K562 (cell line): ENCODE measurements at regions not wholly inside any gene's neighbourhood (a gene's known extent, or its start where the extent isn't known, plus 50 kb on each side); places are given as distances from the start of the nearest gene placed in this dataset.

Source experiments
- ATAC-seq: fragments of 200-7000 bp; cut with Tn5 transposase; 3 replicates; pipeline ENCODE4 v1.9.1; 2020; ENCODE audit warnings: moderate library complexity
- BruUV-seq: library from RNA; stranded (reverse); fragments of 400-500 nt; replicated peaks from 2 replicates; lab custom pipeline; 2021; lab: Mats Ljungman, UMichigan
- CTCF ChIA-PET: fragments of 300-600 bp; formaldehyde crosslinking; extraction: SDS; loops from one replicate; lab custom pipeline; 2021; ENCODE audit warnings: low intra/inter-chr PET ratio; lab: Yijun Ruan, JAX
- POLR2A ChIA-PET: fragments of 300-600, 350-650 bp; sonication (Branson Sonifier 250); formaldehyde crosslinking; extraction: SDS; loops from one replicate; lab custom pipeline; 2021; ENCODE audit warnings: antibody characterized with exemption, inconsistent platforms; lab: Yijun Ruan, JAX
- DNase-seq, 4 experiments: peaks; one replicate each; pipeline versions ENCODE4 v3.0.0 to v3.0.0-alpha.2; 2011 to 2018; ENCODE audit warnings: low spot score in 3 of 4, mixed read lengths in 3 of 4; ENCODE audit errors: extremely low read depth in 1 of 4
- FAIRE-seq: peaks from 2 replicates; lab custom pipeline; 2011; peaks lifted over from hg19 to GRCh38; lab: Jason Lieb, UNC
- H2AFZ ChIP-seq: 2 replicates; pipeline ENCODE4 v1.6.0; 2011; ENCODE audit warnings: low read depth, low read length, control low read depth, inconsistent platforms
- H3K27ac ChIP-seq: fragments of 200-600 bp; 3 replicates; pipeline ENCODE4 v1.8.0; 2011; ENCODE audit warnings: low read depth, mild to moderate bottlenecking, control low read depth, inconsistent platforms, low read length, moderate library complexity, mixed read lengths; ENCODE audit errors: extremely low read depth
- H3K27me3 ChIP-seq, 2 experiments: fragments of 300-600 bp in 1 of 2; 2 replicates in 1 of 2; 3 replicates in 1 of 2; pipeline versions ENCODE4 v1.6.0 to v1.8.0; 2011; ENCODE audit warnings: inconsistent platforms in 2 of 2, low read length in 2 of 2, mild to moderate bottlenecking in 1 of 2, mixed read lengths in 1 of 2, moderate library complexity in 1 of 2; ENCODE audit not compliant: control insufficient read depth in 2 of 2, insufficient read depth in 2 of 2
- H3K36me3 ChIP-seq: fragments of 300-600 bp; 3 replicates; pipeline ENCODE4 v1.8.0; 2011; ENCODE audit warnings: mild to moderate bottlenecking, low read length, inconsistent platforms; ENCODE audit not compliant: control insufficient read depth, insufficient read depth
- H3K4me1 ChIP-seq, 2 experiments: fragments of 200-600 bp in 1 of 2; replicated peaks in 1 of 2; 2 replicates in 1 of 2; 3 replicates in 1 of 2; pipeline versions ENCODE4 v1.5.1 to v1.8.0; 2011; ENCODE audit warnings: inconsistent platforms in 2 of 2, low read length in 2 of 2, mild to moderate bottlenecking in 1 of 2, mixed read lengths in 1 of 2, moderate library complexity in 1 of 2; ENCODE audit not compliant: control insufficient read depth in 2 of 2, insufficient read depth in 2 of 2
- H3K4me2 ChIP-seq: 2 replicates; pipeline ENCODE4 v1.6.1; 2011; ENCODE audit warnings: low read length, control low read depth, inconsistent platforms, mixed read lengths; ENCODE audit not compliant: insufficient read depth
- H3K4me3 ChIP-seq: fragments of 200-600 bp; sonication (generic), shearing (Covaris generic); 2 replicates; pipeline ENCODE4 v1.5.1; 2016; ENCODE audit warnings: control low read depth, inconsistent platforms
- H3K79me2 ChIP-seq: fragments of 200-600 bp; 3 replicates; pipeline ENCODE4 v1.8.0; 2011; ENCODE audit warnings: low read length, inconsistent platforms; ENCODE audit not compliant: control insufficient read depth, insufficient read depth
- H3K9ac ChIP-seq, 2 experiments: 2 replicates each; pipeline versions ENCODE4 v1.6.0 to v1.6.1; 2011; ENCODE audit warnings: low read depth in 2 of 2, low read length in 2 of 2, control low read depth in 1 of 2, inconsistent platforms in 1 of 2, mild to moderate bottlenecking in 1 of 2, mixed read lengths in 1 of 2; ENCODE audit not compliant: insufficient read depth in 1 of 2
- H3K9me1 ChIP-seq: one replicate; pipeline ENCODE4 v1.6.0; 2011; ENCODE audit warnings: inconsistent platforms, mild to moderate bottlenecking, low read length, moderate library complexity; ENCODE audit not compliant: control insufficient read depth, insufficient read depth
- H3K9me3 ChIP-seq: replicated peaks from 2 replicates; pipeline ENCODE4 v1.5.1; 2011; ENCODE audit warnings: low read depth, low read length, inconsistent platforms; ENCODE audit not compliant: control insufficient read depth, insufficient read depth
- H4K20me1 ChIP-seq: replicated peaks from 2 replicates; pipeline ENCODE4 v1.6.1; 2011; ENCODE audit warnings: low read length, inconsistent platforms, mixed read lengths; ENCODE audit not compliant: control insufficient read depth, insufficient read depth
- CBFA2T3 ChIP-seq: fragments of 450-650 bp; IDR thresholded peaks from 2 replicates; pipeline ENCODE4 v1.6.1; 2017
- FOXA3 ChIP-seq, 2 experiments: fragments of 450-650 bp in 1 of 2; sonication (generic) in 1 of 2; formaldehyde crosslinking; IDR thresholded peaks in 1 of 2; conservative IDR thresholded peaks in 1 of 2; 2 replicates each; pipeline versions ENCODE4 v1.4.0 to v1.8.0; 2020 to 2022; ENCODE audit warnings: mild to moderate bottlenecking in 2 of 2, missing genetic modification reagents in 1 of 2
- FOXP1 ChIP-seq: sonication (generic); formaldehyde crosslinking; IDR thresholded peaks from 2 replicates; pipeline ENCODE4 v1.8.0; 2022; ENCODE audit warnings: mild to moderate bottlenecking, missing genetic modification reagents
- KAT8 ChIP-seq: fragments of 450-650 bp; IDR thresholded peaks from 2 replicates; pipeline ENCODE4 v1.6.1; 2016; ENCODE audit warnings: low read depth, mild to moderate bottlenecking
- KDM4B ChIP-seq, 2 experiments: fragments of 450-650 bp in 1 of 2; sonication (generic) in 1 of 2; IDR thresholded peaks; 2 replicates each; pipeline ENCODE4 v1.6.1; 2016 to 2017; ENCODE audit warnings: borderline replicate concordance in 2 of 2, antibody characterized with exemption in 1 of 2, low read depth in 1 of 2, mild to moderate bottlenecking in 1 of 2
- KLF13 ChIP-seq: fragments of 450-650 bp; IDR thresholded peaks from 2 replicates; pipeline ENCODE4 v1.6.1; 2016; ENCODE audit warnings: missing genetic modification characterization, low read depth, mild to moderate bottlenecking, missing compliant biosample characterization, moderate library complexity, borderline replicate concordance
- MAFG ChIP-seq: fragments of 450-650 bp; conservative IDR thresholded peaks from 2 replicates; pipeline ENCODE4 v1.6.1; 2016; ENCODE audit warnings: missing genetic modification characterization, missing compliant biosample characterization
- POLR2G ChIP-seq: fragments of 200-400 bp; formaldehyde crosslinking; IDR thresholded peaks from 2 replicates; pipeline ENCODE4 v1.6.1; 2017; ENCODE audit warnings: low read depth, mild to moderate bottlenecking, antibody characterized with exemption, low read length, moderate library complexity
- RBBP5 ChIP-seq: fragments of 200-600 bp; sonication (generic); IDR thresholded peaks from 2 replicates; pipeline ENCODE4 v1.6.1; 2012; ENCODE audit warnings: borderline replicate concordance, mild to moderate bottlenecking, low read length, control low read depth, inconsistent platforms; ENCODE audit not compliant: insufficient read depth, poor library complexity, severe bottlenecking
- SMAD3 ChIP-seq: fragments of 450-650 bp; formaldehyde crosslinking; conservative IDR thresholded peaks from 2 replicates; pipeline ENCODE4 v1.4.0; 2020; ENCODE audit warnings: mild to moderate bottlenecking
- SMARCB1 ChIP-seq: IDR thresholded peaks from 2 replicates; pipeline ENCODE4 v1.6.1; 2011; ENCODE audit warnings: improper control_type of control experiment, low read depth; ENCODE audit not compliant: insufficient read length
- STAG1 ChIP-seq: sonication (generic); formaldehyde crosslinking; IDR thresholded peaks from 2 replicates; pipeline ENCODE4 v1.5.0; 2020; ENCODE audit warnings: missing genetic modification reagents, borderline replicate concordance
- XRCC3 ChIP-seq: fragments of 450-650 bp; IDR thresholded peaks from 2 replicates; pipeline ENCODE4 v1.6.1; 2017; ENCODE audit warnings: mild to moderate bottlenecking, moderate library complexity
- ZNF12 ChIP-seq: sonication (generic); formaldehyde crosslinking; IDR thresholded peaks from 2 replicates; pipeline ENCODE4 v1.4.0; 2020; ENCODE audit warnings: mild to moderate bottlenecking, missing genetic modification reagents
- ZNF57 ChIP-seq: fragments of 450-650 bp; formaldehyde crosslinking; IDR thresholded peaks from 2 replicates; pipeline ENCODE4 v1.4.0; 2020; ENCODE audit warnings: mild to moderate bottlenecking, moderate library complexity
- ZNF586 ChIP-seq: fragments of 450-650 bp; formaldehyde crosslinking; conservative IDR thresholded peaks from 2 replicates; pipeline ENCODE4 v1.4.0; 2020; ENCODE audit warnings: mild to moderate bottlenecking, moderate library complexity
- WGBS: fragments of 100-300 bp; shearing (Covaris generic); methylation state at CpG from one replicate; pipeline ENCODE4 v1.1.6; 2016; ENCODE audit warnings: low coverage, mixed read lengths; ENCODE audit not compliant: insufficient coverage; ENCODE audit errors: missing lambda C conversion rate; 5-methylcytosine and 5-hydroxymethylcytosine counted together
- in situ Hi-C: fragments of 300-500 bp; cut with MboI; formaldehyde crosslinking; loops from 4 replicates; pipeline ENCODE4 v1.15.0; 2018; ENCODE audit warnings: inconsistent platforms, mixed read lengths
- intact Hi-C: fragments of 100-400 bp; cut with micrococcal nuclease; formaldehyde crosslinking; loops from 2 replicates; pipeline ENCODE4 v1.14.2; 2022
- TF ChIP-seq, protein P1 (sequence below): fragments of 250-450 bp; sonication (Bioruptor Pico); IDR thresholded peaks from 2 replicates; pipeline ENCODE4 v1.4.0; 2020; ENCODE audit warnings: mild to moderate bottlenecking
- TF ChIP-seq, protein P2 (sequence below): sonication (generic); formaldehyde crosslinking; IDR thresholded peaks from 2 replicates; pipeline ENCODE4 v1.8.0; 2022; ENCODE audit warnings: mild to moderate bottlenecking, missing genetic modification reagents
- TF ChIP-seq, protein P3 (sequence below): fragments of 450-650 bp; IDR thresholded peaks from 2 replicates; pipeline ENCODE4 v1.6.1; 2016; ENCODE audit warnings: low read depth, mild to moderate bottlenecking, moderate library complexity

DNA sequence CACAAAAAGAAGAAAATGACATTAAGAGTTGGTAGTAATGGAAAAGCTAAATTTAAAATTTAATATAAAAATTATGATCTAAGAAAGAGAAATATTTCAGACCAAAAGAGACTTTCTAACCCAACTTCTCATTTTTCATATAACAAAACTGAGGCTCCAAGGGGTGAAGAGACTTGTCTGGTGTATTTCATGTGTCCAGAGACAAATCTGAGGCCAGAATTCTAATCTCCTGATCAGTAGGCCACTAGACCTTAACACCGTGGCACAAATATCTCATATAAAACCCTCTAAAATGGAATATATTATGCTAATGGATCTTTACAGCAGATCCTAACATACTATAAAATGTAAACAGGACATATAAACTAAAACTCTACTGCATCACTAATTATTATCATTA lies 275.7 kb upstream of the SLC16A7 start (continued):
- TF ChIP-seq, protein P1, sequence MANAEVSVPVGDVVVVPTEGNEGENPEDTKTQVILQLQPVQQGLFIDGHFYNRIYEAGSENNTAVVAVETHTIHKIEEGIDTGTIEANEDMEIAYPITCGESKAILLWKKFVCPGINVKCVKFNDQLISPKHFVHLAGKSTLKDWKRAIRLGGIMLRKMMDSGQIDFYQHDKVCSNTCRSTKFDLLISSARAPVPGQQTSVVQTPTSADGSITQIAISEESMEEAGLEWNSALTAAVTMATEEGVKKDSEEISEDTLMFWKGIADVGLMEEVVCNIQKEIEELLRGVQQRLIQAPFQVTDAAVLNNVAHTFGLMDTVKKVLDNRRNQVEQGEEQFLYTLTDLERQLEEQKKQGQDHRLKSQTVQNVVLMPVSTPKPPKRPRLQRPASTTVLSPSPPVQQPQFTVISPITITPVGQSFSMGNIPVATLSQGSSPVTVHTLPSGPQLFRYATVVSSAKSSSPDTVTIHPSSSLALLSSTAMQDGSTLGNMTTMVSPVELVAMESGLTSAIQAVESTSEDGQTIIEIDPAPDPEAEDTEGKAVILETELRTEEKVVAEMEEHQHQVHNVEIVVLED (CRISPR knock-in tag) = no peak
- TF ChIP-seq ZNF12 (CRISPR knock-in tag) = no peak
- TF ChIP-seq SMAD3 = no peak
- no peak for TF ChIP-seq MAFG (tag)

DNA sequence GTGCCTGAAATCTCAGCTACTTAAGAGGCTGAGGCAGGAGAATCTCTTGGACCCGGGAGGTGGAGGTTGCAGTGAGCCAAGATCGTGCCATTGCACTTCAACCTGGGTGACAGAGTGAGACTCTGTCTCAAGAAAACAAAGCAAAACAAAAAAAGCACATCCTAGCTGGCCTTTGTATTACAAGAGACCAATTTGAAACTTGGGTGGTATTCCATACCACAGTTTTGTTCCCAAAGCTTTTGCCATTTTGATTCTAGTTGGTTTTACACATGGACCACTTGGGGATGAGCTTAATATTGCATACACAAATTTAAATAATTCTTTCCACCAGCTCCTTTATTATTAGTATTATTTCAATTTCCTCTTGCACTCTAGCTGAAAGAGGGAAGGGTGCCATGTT lies 276.9 kb upstream of the SLC16A7 start:
- H3K9me3 ChIP-seq = no peaks in the 10 kb centered on the region
- intact Hi-C loops (no loop called here), in situ Hi-C loops (no loop called here)
- POLR2A ChIA-PET = no interaction called here
- no peak overlapping the region for H3K27ac ChIP-seq
- H2AFZ ChIP-seq = no peak overlapping the region
- no peak overlapping the region for H3K9ac ChIP-seq
- no peaks in the 10 kb centered on the region for H3K4me1 ChIP-seq
- DNase-seq = no peak
- no TSS peak for BruUV-seq
- no peak for FAIRE-seq
- H3K4me3 ChIP-seq = no peak overlapping the region
- no peak overlapping the region for H3K4me2 ChIP-seq
- H4K20me1 ChIP-seq = no peaks in the 10 kb centered on the region
- no peaks in the 10 kb centered on the region for H3K36me3 ChIP-seq
- WGBS = 5% methylated on average over 2 of the region's 2 CpGs
- H3K9me1 ChIP-seq = no peaks in the 10 kb centered on the region
- ATAC-seq = no peak
- H3K27me3 ChIP-seq = no peaks in the 10 kb centered on the region
- TF ChIP-seq POLR2G (no peak), KLF13 (no peak), XRCC3 (no peak), FOXP1 (no peak), KDM4B (IDR thresholded peaks at IDR 0.05; ENCODE audit: borderline replicate concordance in 2 of 2, low read depth in 1 of 2) (no peak), ZNF57 (CRISPR knock-in tag) (no peak), FOXA3 (CRISPR knock-in tag; conservative IDR thresholded peaks at IDR 0.05 in 1 of 2, IDR thresholded peaks at IDR 0.05 in 1 of 2) (no peak), RBBP5 (no peak), KAT8 (no peak), CBFA2T3 (no peak), ZNF586 (CRISPR knock-in tag) (no peak), STAG1 (CRISPR knock-in tag) (no peak), SMARCB1 (no peak)
- TF ChIP-seq, protein P2, sequence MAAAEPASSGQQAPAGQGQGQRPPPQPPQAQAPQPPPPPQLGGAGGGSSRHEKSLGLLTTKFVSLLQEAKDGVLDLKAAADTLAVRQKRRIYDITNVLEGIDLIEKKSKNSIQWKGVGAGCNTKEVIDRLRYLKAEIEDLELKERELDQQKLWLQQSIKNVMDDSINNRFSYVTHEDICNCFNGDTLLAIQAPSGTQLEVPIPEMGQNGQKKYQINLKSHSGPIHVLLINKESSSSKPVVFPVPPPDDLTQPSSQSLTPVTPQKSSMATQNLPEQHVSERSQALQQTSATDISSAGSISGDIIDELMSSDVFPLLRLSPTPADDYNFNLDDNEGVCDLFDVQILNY (CRISPR knock-in tag) = no peak
- TF ChIP-seq, protein P3, sequence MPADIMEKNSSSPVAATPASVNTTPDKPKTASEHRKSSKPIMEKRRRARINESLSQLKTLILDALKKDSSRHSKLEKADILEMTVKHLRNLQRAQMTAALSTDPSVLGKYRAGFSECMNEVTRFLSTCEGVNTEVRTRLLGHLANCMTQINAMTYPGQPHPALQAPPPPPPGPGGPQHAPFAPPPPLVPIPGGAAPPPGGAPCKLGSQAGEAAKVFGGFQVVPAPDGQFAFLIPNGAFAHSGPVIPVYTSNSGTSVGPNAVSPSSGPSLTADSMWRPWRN = no peak
- CTCF ChIA-PET = no interaction called here
- H3K79me2 ChIP-seq = no peaks in the 10 kb centered on the region
